ENCODE measurements at regions not wholly inside any gene's neighbourhood (a gene's known extent, or its start where the extent isn't known, plus 50 kb on each side); places are given as distances from the start of the nearest gene placed in this dataset.

GRCh38 chr17:13337864-13338371 lies 263.8 kb downstream of the HS3ST3A1 start:
- TF ChIP-seq SIN3A (IDR thresholded peaks at IDR 0.05; ENCODE audit: borderline replicate concordance, insufficient read depth, low read length) (no peak), REST (IDR thresholded peaks at IDR 0.05; ENCODE audit: insufficient read depth in 1 of 2, low read depth in 2 of 2, low read length in 2 of 2) (no peak), FOXP2 (optimal IDR thresholded peaks at IDR 0.05; ENCODE audit: borderline replicate concordance, extremely low read depth, extremely low read length, insufficient read depth) (no peak), POLR2AphosphoS5 (IDR thresholded peaks at IDR 0.05; ENCODE audit: low read depth, low read length) (no peak), TAF1 (IDR thresholded peaks at IDR 0.05; ENCODE audit: borderline replicate concordance, insufficient read depth, low read length) (no peak)

GRCh38 chr17:13337151-13337550 lies 264.6 kb downstream of the HS3ST3A1 start:
- TF ChIP-seq POLR2AphosphoS5 (IDR thresholded peaks at IDR 0.05; ENCODE audit: low read depth, low read length), result no peak
- TF ChIP-seq TAF1 (IDR thresholded peaks at IDR 0.05; ENCODE audit: borderline replicate concordance, insufficient read depth, low read length), result no peak
- TF ChIP-seq FOXP2 (optimal IDR thresholded peaks at IDR 0.05; ENCODE audit: borderline replicate concordance, extremely low read depth, extremely low read length, insufficient read depth), result no peak
- no peak for TF ChIP-seq REST (IDR thresholded peaks at IDR 0.05; ENCODE audit: insufficient read depth in 1 of 2, low read depth in 2 of 2, low read length in 2 of 2)
- no peak for TF ChIP-seq SIN3A (IDR thresholded peaks at IDR 0.05; ENCODE audit: borderline replicate concordance, insufficient read depth, low read length)

- no peak for TF ChIP-seq TAF1 (IDR thresholded peaks at IDR 0.05; ENCODE audit: borderline replicate concordance, insufficient read depth, low read length)
- TF ChIP-seq POLR2AphosphoS5 (IDR thresholded peaks at IDR 0.05; ENCODE audit: low read depth, low read length), result no peak
- TF ChIP-seq FOXP2 (optimal IDR thresholded peaks at IDR 0.05; ENCODE audit: borderline replicate concordance, extremely low read depth, extremely low read length, insufficient read depth), result no peak
- no peak for TF ChIP-seq REST (IDR thresholded peaks at IDR 0.05; ENCODE audit: insufficient read depth in 1 of 2, low read depth in 2 of 2, low read length in 2 of 2)
- TF ChIP-seq SIN3A (IDR thresholded peaks at IDR 0.05; ENCODE audit: borderline replicate concordance, insufficient read depth, low read length), result no peak
Measured at GRCh38 chr17:13334374-13334773, 267.4 kb downstream of the HS3ST3A1 start.

- no peak for TF ChIP-seq FOXP2 (optimal IDR thresholded peaks at IDR 0.05; ENCODE audit: borderline replicate concordance, extremely low read depth, extremely low read length, insufficient read depth)
- no peak for TF ChIP-seq TAF1 (IDR thresholded peaks at IDR 0.05; ENCODE audit: borderline replicate concordance, insufficient read depth, low read length)
- no peak for TF ChIP-seq POLR2AphosphoS5 (IDR thresholded peaks at IDR 0.05; ENCODE audit: low read depth, low read length)
- no peak for TF ChIP-seq SIN3A (IDR thresholded peaks at IDR 0.05; ENCODE audit: borderline replicate concordance, insufficient read depth, low read length)
- TF ChIP-seq REST (IDR thresholded peaks at IDR 0.05; ENCODE audit: insufficient read depth in 1 of 2, low read depth in 2 of 2, low read length in 2 of 2), result no peak
Measured at GRCh38 chr17:13333661-13334060, 268.1 kb downstream of the HS3ST3A1 start.

GRCh38 chr17:13332207-13332606 lies 269.5 kb downstream of the HS3ST3A1 start:
- TF ChIP-seq SIN3A (IDR thresholded peaks at IDR 0.05; ENCODE audit: borderline replicate concordance, insufficient read depth, low read length), result no peak
- TF ChIP-seq FOXP2 (optimal IDR thresholded peaks at IDR 0.05; ENCODE audit: borderline replicate concordance, extremely low read depth, extremely low read length, insufficient read depth), result no peak
- TF ChIP-seq POLR2AphosphoS5 (IDR thresholded peaks at IDR 0.05; ENCODE audit: low read depth, low read length), result no peak
- TF ChIP-seq TAF1 (IDR thresholded peaks at IDR 0.05; ENCODE audit: borderline replicate concordance, insufficient read depth, low read length), result no peak
- no peak for TF ChIP-seq REST (IDR thresholded peaks at IDR 0.05; ENCODE audit: insufficient read depth in 1 of 2, low read depth in 2 of 2, low read length in 2 of 2)
